ELF-1 (cell line): ENCODE measurements at regions not wholly inside any gene's neighbourhood (a gene's known extent, or its start where the extent isn't known, plus 50 kb on each side); places are given as distances from the start of the nearest gene placed in this dataset.
"Not testable (repeated sequence)": the region's sequence is repeated elsewhere in the genome, so short reads cannot be mapped to it uniquely, and the experiment has no call there.

Experiments
- DNase-seq: peaks from one replicate; pipeline ENCODE4 v3.0.0-alpha.2; 2016; ENCODE audit warnings: low read depth, low spot score

DNA sequence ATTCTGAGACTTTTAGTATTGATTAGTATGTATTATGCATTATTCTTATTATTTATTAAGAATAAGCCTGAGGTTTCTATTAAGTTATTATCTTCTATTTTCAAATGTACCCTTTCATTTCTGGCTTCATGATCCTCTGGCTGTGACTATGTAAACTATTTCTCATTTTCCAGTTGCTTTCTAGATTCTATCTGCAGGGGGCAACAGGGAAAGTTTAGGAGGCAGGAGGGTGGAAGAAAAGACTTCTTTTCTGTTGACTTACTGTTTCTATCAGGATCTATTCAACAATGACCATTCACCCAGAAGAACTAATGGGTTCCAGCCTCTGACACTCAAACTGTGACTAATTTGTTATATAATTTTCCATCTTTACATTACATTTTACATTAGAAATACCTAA is 653.4 kb upstream of the FSHR start:
- DNase-seq, result no peak

DNA sequence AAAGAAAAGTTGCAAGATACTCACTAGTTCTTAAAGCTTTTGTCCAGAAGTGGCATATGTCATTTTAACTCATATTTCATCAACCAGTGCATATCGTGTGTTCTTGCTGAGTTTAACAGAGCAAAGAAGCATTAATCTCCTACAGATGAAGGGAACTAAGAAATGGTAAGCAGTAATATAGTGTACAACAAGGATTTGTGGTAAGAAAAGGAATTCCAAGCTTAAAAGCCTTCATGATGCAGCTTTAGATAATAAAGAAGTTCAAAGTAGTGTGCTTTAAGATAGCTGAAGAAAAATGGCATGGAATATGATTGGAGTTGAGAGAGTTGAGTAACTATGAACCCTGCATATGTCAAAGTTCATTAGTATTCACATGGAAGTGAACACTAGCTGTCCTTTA is 649.8 kb upstream of the FSHR start:
- DNase-seq, result no peak

DNA sequence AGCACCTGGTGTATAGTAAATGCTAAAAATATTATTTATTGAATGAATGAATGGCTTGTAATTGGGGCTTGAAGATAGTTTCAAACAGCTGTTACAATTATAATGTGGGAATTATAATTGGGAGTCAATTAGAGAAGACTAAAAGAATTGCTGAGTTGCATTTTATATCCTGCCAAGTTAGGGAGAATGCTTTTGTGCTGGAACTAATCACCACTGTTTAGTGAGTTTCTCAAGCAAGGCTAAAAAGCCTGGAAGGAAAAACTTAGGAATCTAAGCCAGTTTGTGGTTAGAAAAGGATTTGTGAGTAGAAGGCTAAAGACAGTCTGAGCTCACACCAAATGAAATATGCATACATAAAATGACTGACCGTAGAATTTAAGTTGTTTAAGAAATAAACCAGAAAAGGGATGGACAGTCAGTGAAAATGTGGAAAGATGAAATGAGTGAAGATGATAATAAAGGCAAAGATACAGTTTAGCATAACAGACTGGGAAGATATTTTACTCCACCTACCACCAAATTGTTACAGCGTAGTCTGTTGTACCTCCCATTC is 647.7 kb upstream of the FSHR start:
- DNase-seq, result no peak

DNA sequence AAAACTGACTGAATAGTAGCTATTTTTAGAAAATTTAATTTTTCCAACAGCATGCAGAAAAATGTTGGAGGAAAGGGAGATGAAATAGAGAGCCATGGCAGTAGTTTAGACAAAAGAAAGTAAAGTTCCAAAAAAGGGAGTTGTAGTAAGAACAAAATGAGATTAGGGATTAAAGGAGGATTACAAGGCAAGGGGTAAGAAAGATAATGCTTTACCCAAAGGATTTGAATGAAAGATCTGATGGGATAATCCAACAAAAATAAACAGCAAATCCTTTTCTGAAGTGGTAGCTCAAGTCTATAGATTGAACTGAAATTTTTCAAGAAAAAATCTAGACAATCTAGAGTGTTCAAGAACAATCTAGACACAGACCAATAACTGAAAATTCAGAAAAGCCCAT is 644.3 kb upstream of the FSHR start:
- DNase-seq, result no peak

DNA sequence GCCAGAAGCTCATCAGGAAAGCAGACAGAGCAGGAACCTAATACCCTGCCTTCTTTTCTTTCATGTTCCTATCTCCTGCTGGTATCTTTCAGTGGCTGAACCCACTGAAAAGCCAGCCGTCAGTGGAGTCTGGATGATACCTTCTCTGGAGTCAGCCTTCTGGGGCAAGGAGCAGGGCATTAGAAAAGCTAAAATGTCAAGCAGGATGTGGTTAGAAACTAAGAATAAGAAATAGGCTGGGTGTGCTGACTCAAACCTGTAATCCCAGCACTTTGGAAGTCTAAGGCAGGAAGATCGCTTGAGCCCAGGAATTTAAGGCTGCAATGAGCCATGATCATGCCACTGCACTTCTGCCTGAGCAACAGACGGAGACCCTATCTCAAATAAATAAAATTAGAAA is 642.0 kb upstream of the FSHR start:
- DNase-seq, result peak; percentile 42

DNA sequence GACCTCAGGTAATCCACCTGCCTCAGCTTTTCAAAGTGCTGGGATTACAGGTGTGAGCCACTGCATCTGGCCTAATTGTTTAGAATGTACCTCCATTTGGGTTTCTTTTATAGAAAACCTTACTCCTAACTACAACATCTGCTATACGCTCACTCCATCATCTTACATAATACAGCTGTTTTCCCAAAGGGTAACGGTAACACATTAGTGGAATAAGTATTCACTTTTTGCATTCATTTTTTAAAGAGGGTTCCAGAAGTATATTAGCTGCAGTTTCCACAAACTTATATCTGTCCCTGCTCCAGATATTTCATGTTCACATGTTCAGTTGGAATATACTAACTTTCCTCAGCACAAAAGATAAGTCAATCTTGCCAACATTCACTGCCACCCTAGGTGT is 640.1 kb upstream of the FSHR start:
- no peak for DNase-seq

DNA sequence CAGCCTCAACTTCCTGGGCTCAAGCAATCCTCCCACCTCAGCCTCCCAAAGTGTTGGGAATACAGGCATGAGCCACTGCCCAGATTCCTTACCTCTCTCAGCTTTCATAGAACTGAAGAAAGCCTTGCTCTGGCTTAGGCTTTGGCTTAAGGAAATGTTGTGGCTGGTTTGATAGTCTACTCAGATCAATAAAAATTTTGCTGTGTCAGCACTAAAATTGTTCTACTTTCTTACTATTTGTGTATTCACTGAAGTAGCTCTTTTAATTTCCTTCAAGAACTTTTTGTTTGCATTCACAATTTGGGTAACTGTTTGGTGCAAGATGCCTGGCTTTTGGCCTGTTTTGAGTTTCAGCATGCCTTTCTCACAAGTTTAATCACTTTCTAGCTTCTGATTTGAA is 634.0 kb upstream of the FSHR start:
- DNase-seq, result no peak

DNA sequence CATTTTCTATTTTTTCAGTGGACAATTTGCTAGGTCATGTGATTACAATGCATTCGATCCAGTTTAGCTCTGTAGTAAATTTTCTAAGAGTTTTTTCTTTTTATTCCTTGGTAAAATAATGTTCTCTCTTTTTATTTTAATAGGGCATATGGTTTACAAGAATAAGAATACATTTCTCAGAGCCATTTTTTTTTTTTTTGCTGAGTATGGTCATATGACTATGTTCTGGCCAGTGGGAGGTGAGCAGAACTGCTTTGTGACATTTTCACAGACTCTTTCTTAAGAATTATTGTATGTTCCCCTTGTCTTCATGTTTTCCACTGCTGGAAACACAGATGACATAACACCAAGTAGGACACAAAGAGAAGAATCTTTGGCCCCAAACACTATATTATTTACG is 626.6 kb upstream of the FSHR start:
- no peak for DNase-seq

DNA sequence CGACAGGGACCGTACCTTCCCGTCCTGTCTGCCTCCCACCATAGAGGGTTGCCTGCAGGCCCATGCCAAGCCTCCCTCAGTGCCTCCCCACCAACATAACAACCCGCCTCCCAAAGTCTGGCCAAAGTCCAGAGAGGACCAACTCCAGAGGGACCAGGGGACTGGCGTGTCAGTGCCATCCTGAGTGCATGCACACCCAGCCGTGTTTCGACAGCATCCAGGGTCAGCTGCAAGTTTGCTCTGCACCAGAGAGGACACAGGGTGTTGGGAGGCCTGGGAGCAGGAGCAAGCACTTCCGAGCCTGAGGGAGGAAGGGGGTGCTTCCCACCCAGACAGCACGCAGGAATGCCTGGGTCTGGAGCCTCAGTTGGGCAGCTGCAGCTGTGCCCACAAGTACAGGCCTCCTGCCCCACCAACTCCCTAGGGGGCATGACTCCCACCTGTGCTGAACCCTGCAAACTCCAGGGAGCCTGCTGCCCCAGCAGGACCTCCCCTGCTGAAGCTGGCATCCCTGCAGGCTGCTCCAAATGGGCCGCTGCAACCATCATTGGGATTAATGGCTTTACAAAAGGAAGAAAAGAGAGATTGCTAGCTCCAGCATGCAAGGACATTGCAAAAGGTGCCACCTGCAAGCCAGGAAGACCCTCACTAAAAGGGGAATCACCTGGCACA is 618.1 kb upstream of the FSHR start:
- DNase-seq, result no peak

DNA sequence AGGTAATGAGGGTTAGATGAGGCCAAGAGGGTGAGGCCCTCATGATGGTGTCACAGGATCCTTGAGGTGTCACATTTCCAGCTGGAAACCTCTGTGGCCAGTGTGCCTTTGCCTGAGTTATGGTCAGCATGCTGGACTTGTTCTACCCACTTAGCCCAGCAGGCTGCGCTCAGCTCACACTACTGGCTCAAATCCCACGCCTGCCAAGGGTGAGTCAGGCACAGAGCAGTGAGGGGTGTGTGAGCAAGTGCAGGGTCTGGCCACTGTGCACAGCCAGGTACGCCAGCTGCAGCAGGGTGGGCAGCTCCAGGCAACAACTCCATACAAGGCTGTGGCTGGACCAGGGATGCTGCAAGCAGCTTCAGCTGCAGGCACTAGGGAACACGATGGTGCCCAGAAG is 616.6 kb upstream of the FSHR start:
- DNase-seq, result peak; percentile 87

DNA sequence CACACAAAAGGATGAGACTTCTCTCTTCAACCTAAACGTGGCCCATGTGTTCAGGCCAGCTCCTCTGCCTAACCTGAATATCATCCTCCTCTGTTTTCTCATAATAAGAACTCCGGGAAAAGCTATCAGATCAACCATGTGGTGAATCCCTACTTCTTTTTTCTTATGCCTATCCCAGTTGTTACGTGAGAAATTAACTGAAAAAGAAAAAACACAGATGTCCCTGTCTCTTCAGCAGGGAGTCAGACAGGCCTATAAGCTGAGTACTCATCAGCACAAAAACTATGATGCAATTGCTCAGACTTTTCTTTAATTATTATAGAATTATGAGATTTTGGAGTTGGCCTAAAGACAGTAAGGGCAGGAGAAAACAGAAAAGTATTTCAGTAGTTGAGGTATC is 613.0 kb upstream of the FSHR start:
- DNase-seq, result no peak

DNA sequence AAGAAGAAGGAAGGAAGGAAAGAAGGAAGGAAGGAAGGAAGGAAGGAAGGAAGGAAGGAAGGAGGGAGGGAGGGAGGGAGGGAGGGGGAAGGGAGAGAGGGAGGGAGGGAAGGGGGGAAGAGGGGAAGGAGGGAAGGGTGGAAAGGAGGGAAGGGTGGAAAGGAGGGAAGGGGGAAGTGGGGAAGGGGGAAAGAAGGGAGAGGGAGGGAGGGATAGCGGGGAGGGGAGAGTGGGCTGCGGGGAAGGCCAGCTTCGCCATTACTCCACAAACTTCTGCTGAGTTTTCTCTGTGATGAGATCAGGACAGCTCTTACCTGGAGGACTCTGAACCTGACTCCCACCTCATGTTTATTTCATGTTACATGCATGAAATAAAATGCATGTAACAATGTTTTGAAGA is 601.5 kb upstream of the FSHR start:
- no peak for DNase-seq

DNA sequence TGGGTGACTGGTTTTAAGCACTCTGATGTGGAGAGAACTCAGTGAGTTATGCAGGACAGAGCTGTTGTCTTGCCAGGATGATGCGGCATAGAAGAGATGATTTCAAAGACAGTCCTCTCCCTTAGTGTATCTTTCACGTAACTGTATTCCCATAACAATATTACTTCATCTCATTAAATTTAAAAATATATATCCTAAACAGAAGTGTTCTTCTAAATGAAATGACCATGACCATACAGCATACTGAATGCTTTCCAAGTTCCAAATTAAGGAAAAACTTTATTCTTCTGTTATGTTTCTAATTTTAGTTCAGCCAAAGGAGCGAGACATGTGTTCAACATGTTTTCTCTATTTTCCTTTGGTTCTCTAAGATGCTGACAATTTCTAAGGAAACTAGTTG is 600.1 kb upstream of the FSHR start:
- no peak for DNase-seq

DNA sequence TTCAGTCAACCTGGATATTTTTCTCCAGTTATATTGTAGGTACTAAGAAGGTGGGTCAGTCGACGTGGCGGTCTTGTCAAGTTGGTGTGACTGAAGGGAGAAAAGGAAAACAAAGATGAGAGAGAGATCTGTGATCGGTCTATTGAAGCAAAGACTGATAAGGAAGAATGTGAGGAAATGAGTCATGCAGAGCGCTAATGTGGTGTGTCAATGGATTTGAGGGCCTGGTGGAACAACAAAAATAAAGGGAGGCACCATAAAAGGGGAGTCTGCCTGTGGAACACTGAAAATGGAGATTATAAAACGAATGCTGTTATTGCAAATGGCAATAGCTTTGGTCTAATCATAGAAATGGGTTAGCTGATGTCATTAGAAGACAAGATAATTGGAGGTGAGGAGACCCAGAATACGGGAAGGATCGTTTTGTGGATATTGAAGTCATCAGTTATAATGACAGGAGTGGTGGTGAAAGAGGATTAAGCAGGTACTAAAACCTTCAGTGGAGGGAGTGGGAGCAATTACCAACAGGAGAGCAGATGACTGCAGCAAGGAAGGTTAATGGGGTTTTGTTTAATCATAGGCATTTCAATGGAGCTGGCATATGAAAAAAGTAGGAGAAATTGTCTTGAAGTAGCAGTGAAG is 599.1 kb upstream of the FSHR start:
- peak; percentile 32 for DNase-seq

DNA sequence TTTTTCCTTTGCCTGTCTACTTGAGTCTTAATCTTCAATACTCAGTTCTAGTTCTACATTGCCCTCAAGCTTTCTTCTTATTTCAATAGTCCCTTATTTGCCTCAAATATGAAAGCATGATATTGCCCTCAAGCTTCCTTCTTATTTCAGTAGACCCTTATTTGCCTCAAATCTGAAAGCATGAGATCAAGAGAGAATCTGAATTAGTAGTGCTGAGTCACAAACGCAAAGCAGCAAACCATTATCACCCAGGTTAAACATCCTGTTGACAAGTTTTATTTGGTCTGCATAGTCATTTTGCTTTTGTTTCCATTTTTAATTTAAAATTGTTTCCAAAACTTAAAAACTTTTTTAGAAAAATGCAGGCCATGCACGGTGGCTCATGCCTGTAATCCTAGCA is 583.3 kb upstream of the FSHR start:
- DNase-seq, result no peak

DNA sequence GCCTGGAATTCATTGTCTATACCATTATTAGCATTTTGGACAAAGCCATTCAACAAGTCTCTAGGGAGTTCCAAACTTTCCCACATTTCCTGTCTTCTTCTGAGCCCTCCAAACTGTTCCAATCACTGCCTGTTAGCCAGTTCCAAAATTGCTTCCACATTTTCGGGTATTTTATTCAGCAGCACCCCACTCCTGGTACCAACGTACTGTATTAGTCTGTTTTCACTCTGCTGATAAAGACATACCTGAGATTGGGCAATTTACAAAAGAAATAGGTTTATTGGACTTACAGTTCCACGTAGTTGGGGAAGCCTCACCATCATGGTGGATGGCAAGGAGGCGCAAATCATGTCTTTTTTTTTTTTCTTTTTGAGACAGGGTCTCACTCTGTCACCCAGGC is 578.6 kb upstream of the FSHR start:
- not testable (repeated sequence) for DNase-seq

DNA sequence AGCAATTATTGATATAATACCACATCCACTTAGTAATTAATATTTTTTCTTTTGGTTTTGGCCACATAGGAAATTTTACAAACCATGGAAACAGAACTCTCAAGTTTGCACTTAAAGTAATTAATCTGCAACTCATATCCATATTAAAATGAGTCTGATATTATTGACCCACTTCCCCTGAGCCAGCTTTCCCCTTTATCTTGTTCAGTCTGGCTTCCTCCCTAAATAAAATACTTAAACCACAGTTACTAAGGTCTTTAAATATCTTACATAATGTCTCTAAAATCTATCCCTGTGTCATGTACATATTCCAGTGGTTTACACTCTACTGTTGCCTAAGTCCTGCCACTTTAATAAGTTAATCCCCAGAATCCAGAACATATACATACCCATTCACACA is 564.9 kb upstream of the FSHR start:
- DNase-seq, result no peak

DNA sequence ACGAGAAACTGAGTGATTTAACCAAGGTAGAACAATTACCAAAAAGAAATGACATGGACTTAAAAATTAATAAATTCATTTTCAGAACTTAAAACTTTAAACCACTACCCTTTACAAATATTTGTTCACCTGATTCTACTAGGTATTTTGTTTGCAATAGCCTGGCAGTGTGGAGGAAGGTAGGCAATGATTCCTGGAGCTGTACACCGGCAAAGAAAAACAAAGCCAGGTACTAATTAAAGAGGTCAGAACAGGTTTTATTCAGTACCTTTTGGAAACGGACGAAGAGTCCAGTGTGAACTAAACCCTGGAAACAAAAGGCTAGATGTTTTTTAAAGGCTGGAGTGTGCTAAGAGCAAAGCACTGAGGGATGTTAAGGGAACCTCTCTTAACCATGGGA is 561.3 kb upstream of the FSHR start:
- DNase-seq, result no peak

DNA sequence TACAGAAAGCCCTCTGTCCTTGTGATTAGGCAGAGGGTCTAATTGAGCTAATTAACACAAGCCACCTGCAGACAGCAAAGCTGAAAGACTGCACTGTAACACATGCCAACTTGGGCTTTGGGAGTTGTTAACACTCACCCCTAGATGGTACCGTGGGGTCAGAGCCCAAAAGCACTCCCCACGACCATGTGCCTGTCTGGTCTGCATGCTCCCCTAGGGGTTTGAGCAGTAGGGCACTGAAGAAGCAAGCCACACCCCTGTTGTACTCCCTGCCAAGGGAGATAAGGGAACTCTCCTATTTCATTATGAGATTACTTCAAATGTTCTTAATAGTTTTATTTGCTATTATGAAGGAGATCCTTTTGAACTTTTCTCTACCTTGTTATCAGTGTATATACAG is 560.1 kb upstream of the FSHR start:
- no peak for DNase-seq

DNA sequence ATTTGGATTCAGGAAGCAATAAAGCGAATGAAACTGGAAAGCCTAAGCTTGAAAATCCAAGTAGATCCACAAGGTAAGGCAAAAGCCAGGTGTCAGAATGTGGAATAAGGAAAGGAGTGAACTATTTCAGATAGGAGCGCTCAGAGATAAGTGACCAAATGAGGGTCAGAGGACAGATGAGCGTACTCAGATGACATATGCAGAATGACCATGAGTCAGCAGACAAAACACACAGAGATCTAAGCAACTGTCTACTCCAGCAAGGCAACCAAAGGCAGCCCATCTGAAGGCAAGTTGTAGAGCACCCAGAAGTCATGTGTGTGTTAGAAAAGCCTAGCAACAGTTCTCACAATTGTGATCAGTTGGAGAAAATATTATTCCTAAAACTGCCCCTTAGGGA is 548.4 kb upstream of the FSHR start:
- no peak for DNase-seq

DNA sequence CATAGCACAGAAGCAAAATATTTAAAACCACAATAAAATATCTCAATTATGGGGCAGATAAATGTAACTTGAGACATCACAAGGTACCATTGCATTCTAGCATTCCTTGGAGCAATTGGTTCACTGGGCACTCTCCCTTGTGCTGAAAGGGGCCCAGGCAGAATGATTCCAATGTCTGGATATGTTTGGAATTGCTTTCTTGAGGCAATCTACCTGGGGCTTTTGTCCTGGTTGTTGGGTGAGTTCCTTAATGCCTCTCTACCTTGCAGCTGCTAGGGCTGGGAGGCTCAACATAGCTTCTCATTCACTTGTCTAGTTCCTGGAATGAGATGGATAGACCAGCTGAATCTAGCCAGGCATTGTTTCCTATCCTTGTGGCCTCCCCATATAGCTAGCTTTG is 539.6 kb upstream of the FSHR start:
- DNase-seq, result peak; percentile 3

DNA sequence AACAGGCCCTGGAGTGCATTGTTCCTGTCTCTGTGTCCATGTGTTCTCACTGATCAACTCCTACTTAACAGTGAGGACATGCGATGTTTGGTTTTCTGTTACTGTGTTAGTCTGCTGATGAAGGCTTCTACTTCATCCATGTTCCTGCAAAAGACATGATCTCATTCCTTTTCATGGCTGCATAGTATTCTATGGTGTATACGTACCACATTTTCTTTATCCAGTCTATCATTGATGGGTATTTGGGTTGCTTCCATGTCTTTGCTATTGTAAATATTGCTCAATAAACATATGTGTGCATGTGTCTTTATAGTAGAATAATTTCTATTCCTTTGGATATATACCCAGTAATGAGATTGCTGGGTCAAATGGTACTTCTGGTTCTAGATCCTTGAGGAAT is 537.7 kb upstream of the FSHR start:
- DNase-seq, result not testable (repeated sequence)

DNA sequence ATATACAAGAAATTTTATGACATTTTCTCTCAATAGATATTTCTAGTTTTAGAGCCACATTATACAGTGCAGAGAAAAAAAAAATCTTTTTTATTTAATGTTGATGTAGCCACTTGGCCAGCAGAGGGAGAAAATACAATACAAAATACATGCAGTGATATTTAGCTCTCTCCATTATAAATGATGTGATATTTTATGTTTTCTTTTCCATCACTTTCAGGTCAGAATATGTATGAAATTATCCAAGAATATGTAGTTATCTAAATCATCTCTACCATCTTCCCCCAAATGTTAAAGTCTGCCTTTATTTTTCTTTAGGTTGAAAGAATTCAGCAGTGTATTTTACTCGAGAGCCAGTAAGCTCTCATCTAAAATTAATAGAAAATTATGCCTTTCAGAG is 533.6 kb upstream of the FSHR start:
- DNase-seq, result no peak
